Breast epithelium (tissue), 4 donors: ENCODE measurements at regions not wholly inside any gene's neighbourhood (a gene's known extent, or its start where the extent isn't known, plus 50 kb on each side); places are given as distances from the start of the nearest gene placed in this dataset.

Experiments used
- DNase-seq, 2 donors: peaks; one replicate each; pipeline ENCODE4 v3.0.0-alpha.2; 2019; ENCODE audit warnings: low spot score in 2 of 2
- H3K27ac ChIP-seq, 2 donors: fragments of 200-600 bp; sonication (generic) in 1 of 2; one replicate each; pipeline ENCODE4 v1.5.1; 2016 to 2019; ENCODE audit warnings: mild to moderate bottlenecking in 1 of 2
- H3K27me3 ChIP-seq, 2 donors: fragments of 200-600 bp; sonication (generic) in 1 of 2; one replicate each; pipeline versions ENCODE4 v1.5.1 to v1.6.0; 2017 to 2019; ENCODE audit warnings: control low read depth in 1 of 2, mild to moderate bottlenecking in 1 of 2
- H3K36me3 ChIP-seq: fragments of 200-600 bp; one replicate; pipeline ENCODE4 v1.5.1; 2019
- H3K4me1 ChIP-seq, 2 donors: fragments of 200-600 bp; sonication (generic); one replicate each; pipeline ENCODE4 v1.5.1; 2016 to 2019; ENCODE audit warnings: control low read depth in 1 of 2
- H3K4me3 ChIP-seq, 3 donors: fragments of 200-600 bp; sonication (generic); 1 replicate in 2 of 3; 2 replicates in 1 of 3; pipeline ENCODE4 v1.5.1; 2016 to 2019; ENCODE audit warnings: mild to moderate bottlenecking in 3 of 3, moderate library complexity in 2 of 3
- H3K9me3 ChIP-seq, 2 donors: fragments of 200-600 bp; sonication (generic) in 1 of 2; one replicate each; pipeline ENCODE4 v1.5.1; 2016 to 2019; ENCODE audit warnings: control low read depth in 1 of 2
- POLR2A ChIP-seq: fragments of 450-650 bp; IDR thresholded peaks from one replicate; pipeline ENCODE4 v1.6.1; 2016; ENCODE audit warnings: antibody characterized with exemption, mild to moderate bottlenecking, moderate library complexity
- POLR2AphosphoS5 ChIP-seq, 3 donors: sonication (generic); formaldehyde crosslinking; IDR thresholded peaks; one replicate each; pipeline ENCODE4 v1.6.1; 2017; ENCODE audit warnings: antibody characterized with exemption in 3 of 3
- intact Hi-C: fragments of 100-400 bp; cut with DNase I; formaldehyde crosslinking; loops from one replicate; pipeline ENCODE4 v1.15.1; 2023; ENCODE audit warnings: low total_unique reads
- TF ChIP-seq, protein P1 (sequence below), 3 donors: fragments of 450-650 bp; IDR thresholded peaks; one replicate each; pipeline ENCODE4 v1.5.1; 2016 to 2017; ENCODE audit warnings: antibody characterized with exemption in 3 of 3, mild to moderate bottlenecking in 3 of 3, moderate library complexity in 3 of 3

- H3K9me3 ChIP-seq: no peaks in the 10 kb centered on the region
- DNase-seq: no peak
- no peak overlapping the region for H3K27ac ChIP-seq
- no peaks in the 10 kb centered on the region for H3K4me1 ChIP-seq
- intact Hi-C loops: no loop called here
- TF ChIP-seq, protein P1, sequence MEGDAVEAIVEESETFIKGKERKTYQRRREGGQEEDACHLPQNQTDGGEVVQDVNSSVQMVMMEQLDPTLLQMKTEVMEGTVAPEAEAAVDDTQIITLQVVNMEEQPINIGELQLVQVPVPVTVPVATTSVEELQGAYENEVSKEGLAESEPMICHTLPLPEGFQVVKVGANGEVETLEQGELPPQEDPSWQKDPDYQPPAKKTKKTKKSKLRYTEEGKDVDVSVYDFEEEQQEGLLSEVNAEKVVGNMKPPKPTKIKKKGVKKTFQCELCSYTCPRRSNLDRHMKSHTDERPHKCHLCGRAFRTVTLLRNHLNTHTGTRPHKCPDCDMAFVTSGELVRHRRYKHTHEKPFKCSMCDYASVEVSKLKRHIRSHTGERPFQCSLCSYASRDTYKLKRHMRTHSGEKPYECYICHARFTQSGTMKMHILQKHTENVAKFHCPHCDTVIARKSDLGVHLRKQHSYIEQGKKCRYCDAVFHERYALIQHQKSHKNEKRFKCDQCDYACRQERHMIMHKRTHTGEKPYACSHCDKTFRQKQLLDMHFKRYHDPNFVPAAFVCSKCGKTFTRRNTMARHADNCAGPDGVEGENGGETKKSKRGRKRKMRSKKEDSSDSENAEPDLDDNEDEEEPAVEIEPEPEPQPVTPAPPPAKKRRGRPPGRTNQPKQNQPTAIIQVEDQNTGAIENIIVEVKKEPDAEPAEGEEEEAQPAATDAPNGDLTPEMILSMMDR (IDR thresholded peaks at IDR 0.05): no peak
- no peak for TF ChIP-seq POLR2AphosphoS5 (IDR thresholded peaks at IDR 0.05)
- TF ChIP-seq POLR2A: no peak
- H3K4me3 ChIP-seq: no peak overlapping the region
- H3K36me3 ChIP-seq: no peaks in the 10 kb centered on the region
- H3K27me3 ChIP-seq: no peaks in the 10 kb centered on the region
Observed at GRCh38 chr11:119856681-119857485, 127.9 kb upstream of the NECTIN1 start.

DNA sequence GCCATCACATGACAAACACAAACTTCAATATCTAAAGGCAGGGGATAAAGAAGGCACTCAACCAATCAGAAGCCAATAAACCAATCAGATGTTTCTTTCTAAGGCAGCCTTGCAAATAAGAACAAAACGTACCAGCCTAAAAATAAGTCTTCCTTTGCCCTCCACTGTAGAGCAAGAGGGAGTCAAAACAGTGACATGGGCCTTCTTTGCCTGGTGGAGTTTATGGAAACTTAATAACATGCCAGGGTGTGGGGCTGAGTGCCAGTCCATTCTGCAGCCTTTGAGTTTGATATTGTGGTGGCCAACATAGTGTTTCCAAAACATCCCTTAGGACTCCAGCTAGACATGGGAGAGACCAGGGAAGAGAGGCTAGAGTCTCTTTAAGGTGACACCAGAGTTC is 126.1 kb upstream of the NECTIN1 start:
- Histone ChIP-seq H3K4me3 (peak overlapping the region in 1 of 3 donors; percentile 25), H3K4me1 (no peaks in the 10 kb centered on the region), H3K27me3 (no peaks in the 10 kb centered on the region), H3K9me3 (no peaks in the 10 kb centered on the region), H3K27ac (no peak overlapping the region), H3K36me3 (no peaks in the 10 kb centered on the region)
- no peak for DNase-seq
- intact Hi-C loops: no loop called here
- no peak for TF ChIP-seq POLR2AphosphoS5 (IDR thresholded peaks at IDR 0.05)
- TF ChIP-seq, protein P1 (IDR thresholded peaks at IDR 0.05): no peak
- TF ChIP-seq POLR2A: no peak

DNA sequence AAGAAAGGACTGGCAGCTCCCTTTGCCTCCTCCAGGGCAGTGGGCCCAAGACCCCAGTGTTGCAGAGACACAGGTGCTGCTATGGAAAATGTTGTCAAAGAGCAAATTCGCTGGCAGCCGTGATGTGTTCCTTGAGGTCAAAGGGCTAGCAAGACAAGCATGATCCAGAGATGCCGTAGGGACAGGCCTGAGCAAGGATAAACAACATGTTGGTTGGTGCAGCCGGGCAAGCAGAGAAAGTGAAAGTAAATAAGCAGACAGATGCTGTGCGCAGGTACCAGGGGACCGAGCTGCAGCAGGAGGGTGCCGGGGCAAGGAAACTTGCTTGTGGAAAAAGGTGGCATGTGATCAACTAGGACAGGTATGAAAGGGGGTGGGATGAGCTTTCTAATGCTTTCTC is 125.5 kb upstream of the NECTIN1 start:
- no peaks in the 10 kb centered on the region for H3K36me3 ChIP-seq
- H3K9me3 ChIP-seq: no peaks in the 10 kb centered on the region
- H3K4me1 ChIP-seq: no peaks in the 10 kb centered on the region
- no peak for TF ChIP-seq POLR2AphosphoS5 (IDR thresholded peaks at IDR 0.05)
- TF ChIP-seq, protein P1 (IDR thresholded peaks at IDR 0.05): no peak
- TF ChIP-seq POLR2A: no peak
- peak overlapping the region in 1 of 3 donors; percentile 25 for H3K4me3 ChIP-seq
- no peaks in the 10 kb centered on the region for H3K27me3 ChIP-seq
- H3K27ac ChIP-seq: no peak overlapping the region
- intact Hi-C loops: no loop called here
- DNase-seq: no peak

DNA sequence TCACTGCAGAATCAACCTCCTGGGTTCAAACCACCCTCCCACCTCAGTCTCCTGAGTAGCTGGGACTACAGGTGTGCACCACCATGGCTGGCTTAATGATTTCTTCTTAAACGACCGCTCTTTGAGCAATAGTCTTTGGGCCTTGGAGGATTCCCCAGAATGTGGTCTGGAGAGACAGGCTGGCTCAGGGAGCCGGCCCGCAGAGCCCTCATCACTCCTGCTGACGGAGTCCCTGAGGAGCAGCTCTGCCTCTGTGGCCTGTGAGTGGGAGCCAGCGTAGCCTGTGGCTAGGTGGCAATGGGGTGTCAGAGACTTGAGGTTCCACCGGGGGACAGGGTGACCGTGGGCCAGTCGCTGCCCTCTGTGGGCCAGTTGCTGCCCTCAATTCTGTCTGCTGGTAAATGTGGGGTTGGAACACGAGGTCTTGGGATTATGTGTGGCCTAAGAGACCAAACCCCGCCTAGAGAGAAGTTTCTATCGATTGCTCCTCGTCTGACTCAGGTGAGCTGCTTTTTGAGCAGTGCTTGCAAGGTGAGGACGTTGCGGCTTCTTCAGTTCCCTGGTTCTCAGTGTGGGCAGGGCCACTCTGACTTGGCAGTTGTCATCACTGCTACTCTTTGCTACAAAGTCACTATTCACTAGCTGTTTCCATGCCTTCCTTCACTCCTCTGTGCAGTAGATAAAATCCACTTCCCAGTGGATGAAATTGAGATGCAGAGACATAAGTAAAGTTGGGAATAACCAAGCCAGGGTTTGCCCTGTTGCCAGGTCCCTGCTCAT is 124.8 kb upstream of the NECTIN1 start:
- intact Hi-C loops: no loop called here
- Histone ChIP-seq H3K27me3 (no peaks in the 10 kb centered on the region), H3K4me1 (no peaks in the 10 kb centered on the region), H3K36me3 (no peaks in the 10 kb centered on the region), H3K9me3 (no peaks in the 10 kb centered on the region), H3K4me3 (no peak overlapping the region), H3K27ac (no peak overlapping the region)
- TF ChIP-seq POLR2A (no peak), POLR2AphosphoS5 (IDR thresholded peaks at IDR 0.05) (no peak)
- TF ChIP-seq, protein P1 (IDR thresholded peaks at IDR 0.05): no peak
- no peak for DNase-seq

GRCh38 chr11:119852741-119853140 is 123.7 kb upstream of the NECTIN1 start:
- intact Hi-C loops: no loop called here
- no peak for TF ChIP-seq POLR2AphosphoS5 (IDR thresholded peaks at IDR 0.05)
- TF ChIP-seq, protein P1 (IDR thresholded peaks at IDR 0.05): no peak
- no peak for TF ChIP-seq POLR2A
- Histone ChIP-seq H3K27ac (no peak overlapping the region), H3K4me1 (no peaks in the 10 kb centered on the region), H3K27me3 (no peaks in the 10 kb centered on the region), H3K36me3 (no peaks in the 10 kb centered on the region), H3K9me3 (no peaks in the 10 kb centered on the region), H3K4me3 (no peak overlapping the region)
- DNase-seq: no peak
